A549 (cell line): ENCODE measurements at regions not wholly inside any gene's neighbourhood (a gene's known extent, or its start where the extent isn't known, plus 50 kb on each side); places are given as distances from the start of the nearest gene placed in this dataset.

ENCODE experiments used
- ATAC-seq, 2 experiments: fragments of 200-7000 bp in 1 of 2; fragments of >200 bp in 1 of 2; cut with Nextera tagmentation in 1 of 2; cut with Tn5 transposase in 1 of 2; 3 replicates each; pipeline versions ENCODE4 v1.8.0 to v1.9.1; 2018 to 2020; ENCODE audit warnings: mild to moderate bottlenecking in 1 of 2, moderate library complexity in 1 of 2
- CTCF ChIA-PET: fragments of 300-600 bp; sonication (Branson Sonifier 250); formaldehyde crosslinking; extraction: SDS; loops from one replicate; lab custom pipeline; 2021; ENCODE audit warnings: antibody characterized with exemption, inconsistent platforms; lab: Yijun Ruan, JAX
- POLR2A ChIA-PET: fragments of 350-600 bp; formaldehyde crosslinking; extraction: SDS; loops from one replicate; lab custom pipeline; 2021; ENCODE audit warnings: antibody characterized with exemption, inconsistent platforms; lab: Yijun Ruan, JAX
- DNase-seq, 2 experiments: peaks; one replicate each; pipeline versions ENCODE4 v3.0.0 to v3.0.0-alpha.2; 2011 to 2016; ENCODE audit warnings: low read depth in 1 of 2, low spot score in 1 of 2
- FAIRE-seq: peaks from 2 replicates; lab custom pipeline; 2011; peaks lifted over from hg19 to GRCh38; lab: Jason Lieb, UNC
- H3K27ac ChIP-seq, 2 experiments: fragments of >200 bp; sonication (Bioruptor Twin); formaldehyde crosslinking; 3 replicates each; pipeline ENCODE4 v1.5.1; 2016 to 2017
- H3K4me1 ChIP-seq: fragments of >200 bp; sonication (Bioruptor Twin); formaldehyde crosslinking; 3 replicates; pipeline ENCODE4 v1.6.1; 2016
- H3K4me2 ChIP-seq: fragments of >200 bp; sonication (Bioruptor Twin); formaldehyde crosslinking; 3 replicates; pipeline ENCODE4 v1.6.1; 2016
- H3K4me3 ChIP-seq: fragments of >200 bp; sonication (Bioruptor Twin); formaldehyde crosslinking; 3 replicates; pipeline ENCODE4 v1.5.1; 2016
- H3K9me3 ChIP-seq: fragments of >200 bp; sonication (Bioruptor Twin); formaldehyde crosslinking; 3 replicates; pipeline ENCODE4 v1.6.1; 2016
- BCL3 ChIP-seq: fragments of >200 bp; sonication (Bioruptor Twin); formaldehyde crosslinking; IDR thresholded peaks from 3 replicates; pipeline ENCODE4 v1.6.1; 2016
- CBX8 ChIP-seq: fragments of 200-600 bp; sonication (generic); IDR thresholded peaks from 2 replicates; pipeline ENCODE4 v1.6.1; 2016
- CEBPB ChIP-seq, 2 experiments: fragments of >200 bp in 1 of 2; sonication (Bioruptor Twin) in 1 of 2; formaldehyde crosslinking in 1 of 2; IDR thresholded peaks; 2 replicates each; pipeline ENCODE4 v1.6.1; 2012 to 2016
- CHD4 ChIP-seq: fragments of 200-600 bp; sonication (generic); IDR thresholded peaks from 2 replicates; pipeline ENCODE4 v1.6.1; 2016; ENCODE audit warnings: antibody characterized with exemption, mild to moderate bottlenecking, borderline replicate concordance
- E2F6 ChIP-seq: IDR thresholded peaks from 2 replicates; pipeline ENCODE4 v1.6.1; 2012; ENCODE audit warnings: low read depth, borderline replicate concordance
- FOXS1 ChIP-seq: fragments of 250-450 bp; sonication (Bioruptor Pico); IDR thresholded peaks from 2 replicates; pipeline ENCODE4 v1.5.0; 2020; ENCODE audit warnings: mild to moderate bottlenecking, moderate library complexity
- HEYL ChIP-seq: fragments of 250-450 bp; sonication (Bioruptor Pico); IDR thresholded peaks from 2 replicates; pipeline ENCODE4 v1.8.0; 2021; ENCODE audit warnings: mild to moderate bottlenecking, moderate library complexity
- HOXB13 ChIP-seq: fragments of 250-450 bp; sonication (Bioruptor Pico); IDR thresholded peaks from 2 replicates; pipeline ENCODE4 v1.5.0; 2020; ENCODE audit warnings: low read depth, mild to moderate bottlenecking, moderate library complexity
- HOXB5 ChIP-seq: fragments of 250-450 bp; sonication (Bioruptor Pico); IDR thresholded peaks from 2 replicates; pipeline ENCODE4 v1.5.0; 2020; ENCODE audit warnings: mild to moderate bottlenecking, moderate library complexity
- JUN ChIP-seq, 2 experiments: fragments of >200 bp; sonication (Bioruptor Twin); formaldehyde crosslinking; IDR thresholded peaks; 2 replicates in 1 of 2; 3 replicates in 1 of 2; pipeline ENCODE4 v1.6.1; 2016 to 2017
- MAFK ChIP-seq: fragments of 450-650 bp; IDR thresholded peaks from 2 replicates; pipeline ENCODE4 v1.6.1; 2014; ENCODE audit not compliant: partially characterized antibody
- MAZ ChIP-seq: fragments of 150-350 bp; IDR thresholded peaks from 2 replicates; pipeline ENCODE4 v1.6.1; 2014; ENCODE audit warnings: antibody characterized with exemption, low read depth, low read length, borderline replicate concordance
- POLR2A ChIP-seq: IDR thresholded peaks from 2 replicates; pipeline ENCODE4 v1.6.1; 2012; ENCODE audit warnings: mild to moderate bottlenecking, low read length
- SMC3 ChIP-seq: fragments of >200 bp; sonication (Bioruptor Twin); formaldehyde crosslinking; IDR thresholded peaks from 3 replicates; pipeline ENCODE4 v1.6.1; 2018; ENCODE audit warnings: inconsistent platforms
- SREBF2 ChIP-seq: fragments of 450-650 bp; IDR thresholded peaks from 2 replicates; pipeline ENCODE4 v1.6.1; 2014; ENCODE audit warnings: mild to moderate bottlenecking, moderate library complexity
- TFCP2L1 ChIP-seq: fragments of 250-450 bp; sonication (Bioruptor Pico); IDR thresholded peaks from 2 replicates; pipeline ENCODE4 v1.5.0; 2021; ENCODE audit warnings: mild to moderate bottlenecking
- TP53 ChIP-seq: fragments of 250-450 bp; sonication (Bioruptor Pico); IDR thresholded peaks from 2 replicates; pipeline ENCODE4 v1.5.0; 2021; ENCODE audit warnings: mild to moderate bottlenecking, moderate library complexity
- WGBS: methylation state at CpG from one replicate; pipeline ENCODE4 v1.1.6; 2017; ENCODE audit errors: missing lambda C conversion rate; 5-methylcytosine and 5-hydroxymethylcytosine counted together
- small RNA-seq, 6 experiments: library from RNA; depleted of rRNA; stranded (forward); fragments of <200 nt; gene quantifications; one replicate each; pipeline ENCODE3, GENCODE V24; 2012
- TF ChIP-seq, protein P1 (sequence below): fragments of 450-650 bp; IDR thresholded peaks from 2 replicates; pipeline ENCODE4 v1.6.1; 2014; ENCODE audit warnings: antibody characterized with exemption

DNA sequence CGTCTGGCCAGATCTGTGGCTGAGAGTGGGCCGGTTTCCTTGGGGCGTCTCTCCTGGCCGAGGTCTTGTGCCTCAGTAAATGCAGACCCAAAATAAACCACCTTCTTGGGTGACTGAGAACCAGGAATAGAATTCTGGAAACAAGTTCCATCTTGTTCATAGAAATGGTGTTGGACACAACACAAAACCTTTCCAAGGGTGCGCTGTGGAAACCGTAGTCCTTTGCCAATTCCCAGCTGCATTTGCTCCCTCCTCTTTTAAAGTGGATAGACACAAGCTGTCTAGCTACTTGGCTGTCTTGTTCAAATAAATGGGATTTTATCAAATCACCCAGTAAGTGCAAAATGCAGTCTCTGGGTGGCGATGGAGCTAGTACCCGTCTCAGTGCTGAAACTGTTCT lies 300.2 kb downstream of the SHANK2 start:
- FAIRE-seq (no peak), ATAC-seq (no peak), DNase-seq (no peak)
- H3K4me2 ChIP-seq, result no peak overlapping the region
- 94% methylated on average over 8 of the region's 8 CpGs for WGBS
- H3K9me3 ChIP-seq, result no peaks in the 10 kb centered on the region
- CTCF ChIA-PET, result no interaction called here
- peaks cover 4% of the 10 kb centered on the region; the same call in 1 of the 3 replicates for H3K4me1 ChIP-seq
- POLR2A ChIA-PET, result no interaction called here
- no peak for TF ChIP-seq CBX8
- no peak for TF ChIP-seq HEYL (CRISPR knock-in tag)
- TF ChIP-seq, protein P1, sequence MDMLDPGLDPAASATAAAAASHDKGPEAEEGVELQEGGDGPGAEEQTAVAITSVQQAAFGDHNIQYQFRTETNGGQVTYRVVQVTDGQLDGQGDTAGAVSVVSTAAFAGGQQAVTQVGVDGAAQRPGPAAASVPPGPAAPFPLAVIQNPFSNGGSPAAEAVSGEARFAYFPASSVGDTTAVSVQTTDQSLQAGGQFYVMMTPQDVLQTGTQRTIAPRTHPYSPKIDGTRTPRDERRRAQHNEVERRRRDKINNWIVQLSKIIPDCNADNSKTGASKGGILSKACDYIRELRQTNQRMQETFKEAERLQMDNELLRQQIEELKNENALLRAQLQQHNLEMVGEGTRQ, result no peak
- no peak for TF ChIP-seq TFCP2L1 (CRISPR knock-in tag)
- no peak for TF ChIP-seq MAZ
- no peak for TF ChIP-seq POLR2A
- no peak for TF ChIP-seq FOXS1 (CRISPR knock-in tag)
- no peak overlapping the region for H3K4me3 ChIP-seq
- H3K27ac ChIP-seq, result no peak overlapping the region

DNA sequence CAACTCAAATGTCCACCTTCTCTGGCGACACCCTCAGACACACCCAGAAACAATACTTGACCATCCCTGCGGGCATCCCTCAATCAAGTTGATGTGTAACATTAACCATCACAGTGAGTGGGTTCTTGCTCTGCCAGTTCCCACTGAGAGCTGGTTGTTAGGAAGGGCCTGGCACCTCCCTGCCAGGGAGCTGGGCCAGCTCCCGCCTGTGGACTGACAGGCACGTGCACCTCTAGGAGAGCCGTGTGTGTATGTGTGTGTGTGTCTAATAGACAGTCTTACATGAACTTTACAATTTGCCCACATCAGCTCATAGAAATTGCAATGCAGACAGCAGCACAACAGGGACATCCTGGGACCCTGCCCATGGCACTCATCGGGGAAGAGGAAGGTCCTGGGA lies 298.7 kb downstream of the SHANK2 start:
- TF ChIP-seq CHD4 (no peak), MAZ (no peak), HOXB13 (CRISPR knock-in tag) (no peak), HEYL (CRISPR knock-in tag) (no peak), E2F6 (no peak), CEBPB (IDR thresholded peaks at IDR 0.05) (no peak), BCL3 (no peak), TFCP2L1 (CRISPR knock-in tag) (no peak), SREBF2 (no peak), HOXB5 (CRISPR knock-in tag) (no peak), JUN (IDR thresholded peaks at IDR 0.05) (no peak), SMC3 (no peak), MAFK (no peak)
- TF ChIP-seq, protein P1, result no peak
- FAIRE-seq, result no peak
- 73% methylated on average over 6 of the region's 6 CpGs for WGBS
- ATAC-seq, result 0 out of 6 replicates have a peak, but pooled peaks of 1 of the 2 experiments have one; percentile 30
- H3K27ac ChIP-seq, result no peak overlapping the region
- H3K4me2 ChIP-seq, result no peak overlapping the region
- no peak for DNase-seq
- H3K4me1 ChIP-seq, result peaks cover 4% of the 10 kb centered on the region; the same call in 1 of the 3 replicates
- H3K9me3 ChIP-seq, result no peaks in the 10 kb centered on the region
- CTCF ChIA-PET, result no interaction called here
- POLR2A ChIA-PET, result no interaction called here
- H3K4me3 ChIP-seq, result no peak overlapping the region

- no peak overlapping the region for H3K27ac ChIP-seq
- ChIA-PET POLR2A (no interaction called here), CTCF (no interaction called here)
- ATAC-seq (no peak), DNase-seq (no peak), FAIRE-seq (no peak)
- 93% methylated on average over 10 of the region's 10 CpGs for WGBS
- no peak overlapping the region for H3K4me3 ChIP-seq
- no peaks in the 10 kb centered on the region for H3K9me3 ChIP-seq
- H3K4me1 ChIP-seq, result no peaks in the 10 kb centered on the region
- no peak for TF ChIP-seq TP53 (CRISPR knock-in tag)
- no peak overlapping the region for H3K4me2 ChIP-seq
Observed at GRCh38 chr11:70954471-70954870, 297.9 kb downstream of the SHANK2 start.

Small RNA genes in the stretch of these regions (small RNA-seq; reads per million reads assigned to genes)
- 10.8 to 431 (median 322) reads per million in 6 experiments for gene MIR3664
- 0 reads per million in 6 experiments for gene RF00019
